Brain microvascular endothelial cell (primary cell): ENCODE measurements at regions not wholly inside any gene's neighbourhood (a gene's known extent, or its start where the extent isn't known, plus 50 kb on each side); places are given as distances from the start of the nearest gene placed in this dataset.
"Not testable (repeated sequence)": the region's sequence is repeated elsewhere in the genome, so short reads cannot be mapped to it uniquely, and the experiment has no call there.

Experiments used
- DNase-seq: peaks from one replicate; pipeline ENCODE4 v3.0.0-alpha.2; 2020
- H3K27ac ChIP-seq: fragments of 250-450 bp; sonication (Bioruptor Pico); 2 replicates; pipeline ENCODE4 v1.5.1; 2020; ENCODE audit warnings: mild to moderate bottlenecking, moderate library complexity
- H3K27me3 ChIP-seq: fragments of 250-450 bp; sonication (Bioruptor Pico); replicated peaks from 2 replicates; pipeline ENCODE4 v1.5.1; 2020; ENCODE audit warnings: mild to moderate bottlenecking
- H3K36me3 ChIP-seq: fragments of 250-450 bp; sonication (Bioruptor Pico); replicated peaks from 2 replicates; pipeline ENCODE4 v1.5.1; 2020; ENCODE audit warnings: mild to moderate bottlenecking
- H3K4me3 ChIP-seq: 2 replicates; pipeline ENCODE4 v1.5.1; 2011; ENCODE audit warnings: low read depth, mild to moderate bottlenecking, control low read depth, low read length, moderate library complexity
- in situ Hi-C: cut with HindIII; loops from 2 replicates; pipeline ENCODE4 v1.10.0; 2017; ENCODE audit warnings: low sequenced_read_pairs, low pct_ligation_motif_present
- TF ChIP-seq, protein P1 (sequence below): IDR thresholded peaks from 2 replicates; pipeline ENCODE4 v1.5.1; 2011; ENCODE audit warnings: low read depth, mild to moderate bottlenecking, moderate library complexity, low read length, control low read depth, inconsistent platforms; ENCODE audit errors: missing control alignments

GRCh38 chr1:38498686-38499085, 360.9 kb downstream of the RRAGC start:
- Histone ChIP-seq H3K27me3 (no peaks in the 10 kb centered on the region), H3K27ac (no peak overlapping the region), H3K4me3 (no peak overlapping the region), H3K36me3 (no peaks in the 10 kb centered on the region)
- TF ChIP-seq, protein P1, sequence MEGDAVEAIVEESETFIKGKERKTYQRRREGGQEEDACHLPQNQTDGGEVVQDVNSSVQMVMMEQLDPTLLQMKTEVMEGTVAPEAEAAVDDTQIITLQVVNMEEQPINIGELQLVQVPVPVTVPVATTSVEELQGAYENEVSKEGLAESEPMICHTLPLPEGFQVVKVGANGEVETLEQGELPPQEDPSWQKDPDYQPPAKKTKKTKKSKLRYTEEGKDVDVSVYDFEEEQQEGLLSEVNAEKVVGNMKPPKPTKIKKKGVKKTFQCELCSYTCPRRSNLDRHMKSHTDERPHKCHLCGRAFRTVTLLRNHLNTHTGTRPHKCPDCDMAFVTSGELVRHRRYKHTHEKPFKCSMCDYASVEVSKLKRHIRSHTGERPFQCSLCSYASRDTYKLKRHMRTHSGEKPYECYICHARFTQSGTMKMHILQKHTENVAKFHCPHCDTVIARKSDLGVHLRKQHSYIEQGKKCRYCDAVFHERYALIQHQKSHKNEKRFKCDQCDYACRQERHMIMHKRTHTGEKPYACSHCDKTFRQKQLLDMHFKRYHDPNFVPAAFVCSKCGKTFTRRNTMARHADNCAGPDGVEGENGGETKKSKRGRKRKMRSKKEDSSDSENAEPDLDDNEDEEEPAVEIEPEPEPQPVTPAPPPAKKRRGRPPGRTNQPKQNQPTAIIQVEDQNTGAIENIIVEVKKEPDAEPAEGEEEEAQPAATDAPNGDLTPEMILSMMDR: no peak
- in situ Hi-C loops: no loop called here
- DNase-seq: no peak

DNA sequence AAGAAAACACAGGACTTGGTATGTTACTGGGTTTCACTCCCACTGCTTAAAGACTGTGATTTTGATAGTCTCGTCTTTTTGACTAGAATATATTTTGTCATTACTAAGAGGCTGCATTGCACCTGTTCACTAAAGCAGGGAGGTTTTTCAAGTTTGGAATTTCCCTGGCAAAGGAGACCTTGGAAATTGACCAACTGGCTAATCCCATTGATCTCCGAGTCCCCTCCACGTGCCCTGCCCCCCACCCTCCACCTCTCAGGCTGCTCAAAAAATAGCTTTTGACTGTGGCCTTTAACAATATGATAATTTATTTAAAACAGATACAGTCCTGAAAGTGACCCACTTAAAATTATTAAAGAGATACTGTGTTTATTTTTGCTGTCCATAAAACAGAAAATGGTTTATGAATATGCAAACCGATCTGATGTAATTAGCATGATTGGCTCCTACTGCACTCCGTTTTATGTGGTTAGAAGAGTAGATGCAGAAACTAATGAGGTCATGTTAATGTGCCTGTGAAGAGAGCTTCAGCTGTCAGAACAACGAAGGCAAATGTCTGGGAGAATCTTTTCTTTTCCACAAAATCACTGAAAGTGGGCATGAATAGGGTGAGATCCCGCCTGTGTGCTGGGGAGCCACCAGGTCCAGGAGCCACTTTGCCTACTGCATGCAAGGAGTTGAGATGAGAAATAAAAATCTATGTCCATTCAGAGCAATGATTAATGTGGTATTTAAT, 361.5 kb downstream of the RRAGC start:
- H3K36me3 ChIP-seq: no peaks in the 10 kb centered on the region
- in situ Hi-C loops: no loop called here
- DNase-seq: no peak
- TF ChIP-seq, protein P1: no peak
- H3K4me3 ChIP-seq: no peak overlapping the region
- no peaks in the 10 kb centered on the region for H3K27me3 ChIP-seq
- no peak overlapping the region for H3K27ac ChIP-seq

GRCh38 chr1:38493306-38493705, 366.3 kb downstream of the RRAGC start:
- DNase-seq, H3K4me3 ChIP-seq, in situ Hi-C loops: not testable (repeated sequence)

GRCh38 chr1:38489844-38490270, 369.7 kb downstream of the RRAGC start:
- no peak for DNase-seq
- in situ Hi-C loops: no loop called here
- TF ChIP-seq, protein P1: peak; percentile 75
- H3K36me3 ChIP-seq: no peaks in the 10 kb centered on the region
- H3K4me3 ChIP-seq: no peak overlapping the region
- no peak overlapping the region for H3K27ac ChIP-seq
- H3K27me3 ChIP-seq: no peaks in the 10 kb centered on the region

More at GRCh38 chr1:38493306-38493705, 366.3 kb downstream of the RRAGC start:
- H3K36me3 ChIP-seq, H3K27me3 ChIP-seq, H3K27ac ChIP-seq: not testable (repeated sequence)

DNA sequence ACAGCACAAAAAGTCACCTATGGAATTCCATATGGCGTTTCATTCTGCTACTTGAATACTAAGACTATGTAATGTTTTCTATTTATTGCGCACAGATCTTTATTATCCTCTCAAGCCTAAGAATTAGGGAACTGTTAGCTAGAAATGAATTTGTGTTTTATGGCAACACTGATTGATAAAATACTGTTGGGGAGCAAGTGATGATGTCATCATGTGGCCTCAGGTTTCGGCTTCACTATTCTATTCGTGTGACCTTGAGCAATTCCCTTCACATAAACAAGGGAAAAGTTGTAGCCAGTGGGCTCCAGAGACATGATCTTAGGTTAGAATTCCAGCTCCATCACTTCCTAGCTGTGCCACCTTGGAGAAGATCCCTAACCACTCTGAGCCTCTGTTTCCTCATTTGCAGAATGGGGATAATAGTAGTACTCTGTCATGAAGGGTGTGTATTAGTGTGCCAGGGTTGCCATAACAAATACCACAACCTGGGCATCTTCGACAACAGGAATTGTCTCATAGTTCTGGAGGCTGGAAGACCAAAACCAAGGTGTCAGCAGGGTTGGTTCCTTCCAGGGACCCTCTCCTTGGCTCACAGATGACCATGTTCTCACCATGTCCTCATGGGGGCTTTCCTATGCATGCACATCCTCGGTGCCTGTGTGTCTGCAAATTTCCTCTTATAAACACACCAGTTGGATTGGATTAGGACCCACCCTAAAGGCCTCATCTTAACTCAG, 371.2 kb downstream of the RRAGC start:
- TF ChIP-seq, protein P1: no peak
- Histone ChIP-seq H3K27ac (no peak overlapping the region), H3K36me3 (no peaks in the 10 kb centered on the region), H3K4me3 (no peak overlapping the region), H3K27me3 (no peaks in the 10 kb centered on the region)
- in situ Hi-C loops: no loop called here
- DNase-seq: no peak

DNA sequence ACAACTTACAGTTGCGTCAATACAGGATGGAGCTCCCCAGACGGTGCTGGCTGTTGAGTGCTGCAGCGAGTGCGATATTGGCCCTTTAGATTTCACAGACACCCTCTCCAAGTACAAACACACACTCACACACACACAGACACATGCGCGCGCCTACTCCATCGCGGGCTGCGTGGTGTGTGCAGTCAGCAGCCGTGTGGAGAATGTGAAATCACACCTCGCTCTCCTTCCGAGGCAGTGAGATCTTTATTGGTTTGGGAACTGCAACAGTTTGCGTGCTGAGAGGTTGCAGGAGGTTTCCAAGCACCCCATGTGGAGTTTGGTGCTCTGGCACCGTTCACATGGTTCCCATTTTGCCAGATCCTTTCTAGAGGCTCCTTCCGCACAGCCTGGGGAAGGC, 372.2 kb downstream of the RRAGC start:
- Histone ChIP-seq H3K36me3 (no peaks in the 10 kb centered on the region), H3K4me3 (no peak overlapping the region), H3K27ac (no peak overlapping the region), H3K27me3 (no peaks in the 10 kb centered on the region)
- in situ Hi-C loops: no loop called here
- TF ChIP-seq, protein P1: no peak
- DNase-seq: no peak
